GM12865 (cell line): ENCODE measurements at regions not wholly inside any gene's neighbourhood (a gene's known extent, or its start where the extent isn't known, plus 50 kb on each side); places are given as distances from the start of the nearest gene placed in this dataset.
A peak's percentile ranks its signal among the peaks of the same experiment; 100 is the strongest.

ENCODE experiments used
- DNase-seq: peaks from one replicate; pipeline ENCODE4 v3.0.0; 2010; ENCODE audit warnings: low read depth
- H3K4me3 ChIP-seq: 2 replicates; pipeline ENCODE4 v1.5.1; 2011; ENCODE audit warnings: mild to moderate bottlenecking, low read depth, low read length, control low read depth
- TF ChIP-seq, protein P1 (sequence below): IDR thresholded peaks from 2 replicates; pipeline ENCODE4 v1.5.1; 2011; ENCODE audit warnings: low read length, control low read depth, low read depth, inconsistent platforms; ENCODE audit not compliant: insufficient read depth; ENCODE audit errors: missing control alignments

DNA sequence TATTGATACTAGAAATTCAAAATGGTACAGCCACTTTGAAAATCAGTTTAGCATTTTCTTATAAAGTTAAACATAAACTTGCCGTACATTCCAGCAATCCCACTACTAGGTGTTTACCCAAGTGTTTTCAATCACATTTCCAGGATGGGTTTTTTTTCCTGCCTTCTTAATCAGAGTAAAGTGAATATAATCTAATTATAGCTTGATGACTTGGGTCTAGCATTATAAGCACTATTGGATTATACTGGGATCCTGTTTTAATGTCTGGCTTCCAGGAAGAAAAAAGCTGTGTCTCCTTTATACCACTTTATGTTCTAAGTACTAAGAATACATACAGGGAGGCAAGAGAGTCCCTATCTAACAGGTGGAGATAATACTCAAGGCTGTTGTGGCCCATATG is 103.3 kb upstream of the KLHL13 start:
- no peak for DNase-seq
- H3K4me3 ChIP-seq = no peak overlapping the region
- TF ChIP-seq, protein P1, sequence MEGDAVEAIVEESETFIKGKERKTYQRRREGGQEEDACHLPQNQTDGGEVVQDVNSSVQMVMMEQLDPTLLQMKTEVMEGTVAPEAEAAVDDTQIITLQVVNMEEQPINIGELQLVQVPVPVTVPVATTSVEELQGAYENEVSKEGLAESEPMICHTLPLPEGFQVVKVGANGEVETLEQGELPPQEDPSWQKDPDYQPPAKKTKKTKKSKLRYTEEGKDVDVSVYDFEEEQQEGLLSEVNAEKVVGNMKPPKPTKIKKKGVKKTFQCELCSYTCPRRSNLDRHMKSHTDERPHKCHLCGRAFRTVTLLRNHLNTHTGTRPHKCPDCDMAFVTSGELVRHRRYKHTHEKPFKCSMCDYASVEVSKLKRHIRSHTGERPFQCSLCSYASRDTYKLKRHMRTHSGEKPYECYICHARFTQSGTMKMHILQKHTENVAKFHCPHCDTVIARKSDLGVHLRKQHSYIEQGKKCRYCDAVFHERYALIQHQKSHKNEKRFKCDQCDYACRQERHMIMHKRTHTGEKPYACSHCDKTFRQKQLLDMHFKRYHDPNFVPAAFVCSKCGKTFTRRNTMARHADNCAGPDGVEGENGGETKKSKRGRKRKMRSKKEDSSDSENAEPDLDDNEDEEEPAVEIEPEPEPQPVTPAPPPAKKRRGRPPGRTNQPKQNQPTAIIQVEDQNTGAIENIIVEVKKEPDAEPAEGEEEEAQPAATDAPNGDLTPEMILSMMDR = no peak

DNA sequence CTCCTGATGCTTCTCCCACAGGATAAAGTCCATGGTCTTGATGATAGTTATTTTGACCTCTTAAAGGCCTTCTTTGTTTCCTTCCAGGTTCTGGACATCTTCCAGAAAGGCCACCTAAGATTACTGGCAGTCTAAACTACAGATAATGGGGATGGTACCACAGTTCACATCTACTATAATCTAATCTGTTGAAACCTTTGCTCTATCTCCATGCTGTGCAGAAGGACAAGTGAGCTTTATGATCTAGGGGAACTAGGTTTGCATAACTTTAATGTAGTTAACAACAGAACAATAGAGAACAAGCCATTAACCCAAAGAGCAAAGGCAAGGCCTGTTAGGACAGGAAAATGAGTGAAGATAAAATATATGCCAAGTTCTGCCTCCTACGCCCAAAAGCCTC is 103.9 kb upstream of the KLHL13 start:
- DNase-seq = no peak
- TF ChIP-seq, protein P1 = no peak
- H3K4me3 ChIP-seq = no peak overlapping the region

DNA sequence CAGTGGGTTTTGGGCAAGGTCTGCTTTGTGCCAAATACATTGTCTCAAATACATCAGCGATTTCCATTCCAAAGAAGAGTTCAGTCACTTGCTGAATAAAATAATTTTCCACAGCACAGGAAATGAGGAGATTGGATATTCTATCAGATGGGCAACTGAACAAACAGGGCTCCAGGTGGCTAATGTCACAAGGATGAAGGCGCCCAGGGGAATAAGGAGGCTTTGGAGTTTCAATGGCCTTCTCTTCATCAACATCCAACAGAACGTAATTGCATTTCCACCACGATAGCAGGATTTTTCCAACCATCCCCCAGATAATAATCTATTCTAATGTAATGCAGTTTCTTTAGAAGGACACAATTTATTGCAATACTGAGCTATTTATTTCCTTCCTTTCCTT is 104.7 kb upstream of the KLHL13 start:
- no peak for DNase-seq
- TF ChIP-seq, protein P1 = no peak
- no peak overlapping the region for H3K4me3 ChIP-seq

DNA sequence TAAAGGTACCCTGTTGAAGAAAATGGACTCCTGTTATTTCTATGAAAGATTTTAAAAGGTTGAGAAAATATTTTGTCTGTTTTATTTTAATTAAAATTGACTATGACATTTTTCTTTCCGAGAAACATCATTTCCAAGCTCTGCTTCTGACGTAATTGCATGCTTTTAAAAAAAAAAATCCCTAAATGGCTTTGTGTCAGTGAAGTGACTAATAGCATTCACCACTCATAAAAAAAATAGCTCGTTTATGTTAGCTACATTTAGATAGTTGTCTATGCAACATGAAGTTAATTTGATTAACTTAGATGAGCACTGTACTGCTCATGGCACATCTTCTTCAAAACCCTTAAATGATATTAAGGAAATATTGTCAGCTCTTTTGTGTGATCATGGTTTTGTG is 105.1 kb upstream of the KLHL13 start:
- TF ChIP-seq, protein P1 = no peak
- no peak for DNase-seq
- H3K4me3 ChIP-seq = no peak overlapping the region

DNA sequence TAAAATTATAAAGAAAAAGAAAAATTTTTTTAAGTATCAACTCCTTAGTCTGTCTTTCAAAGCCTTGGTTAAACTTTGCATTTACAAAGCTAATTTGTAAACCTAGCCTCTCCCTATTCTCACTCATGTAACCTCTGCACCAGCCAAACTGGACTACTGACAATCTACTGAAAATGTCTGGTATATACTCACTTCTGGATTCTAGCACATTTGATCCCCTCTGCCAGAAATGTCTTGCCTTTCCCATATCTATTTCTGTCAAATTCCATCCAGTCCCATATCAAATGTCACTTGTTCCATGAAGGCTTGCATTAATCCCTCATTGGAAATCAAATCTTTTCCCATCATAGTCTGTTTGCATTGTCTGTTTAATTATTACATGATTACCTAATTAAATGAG is 105.8 kb upstream of the KLHL13 start:
- TF ChIP-seq, protein P1 = no peak
- no peak overlapping the region for H3K4me3 ChIP-seq
- DNase-seq = no peak

DNA sequence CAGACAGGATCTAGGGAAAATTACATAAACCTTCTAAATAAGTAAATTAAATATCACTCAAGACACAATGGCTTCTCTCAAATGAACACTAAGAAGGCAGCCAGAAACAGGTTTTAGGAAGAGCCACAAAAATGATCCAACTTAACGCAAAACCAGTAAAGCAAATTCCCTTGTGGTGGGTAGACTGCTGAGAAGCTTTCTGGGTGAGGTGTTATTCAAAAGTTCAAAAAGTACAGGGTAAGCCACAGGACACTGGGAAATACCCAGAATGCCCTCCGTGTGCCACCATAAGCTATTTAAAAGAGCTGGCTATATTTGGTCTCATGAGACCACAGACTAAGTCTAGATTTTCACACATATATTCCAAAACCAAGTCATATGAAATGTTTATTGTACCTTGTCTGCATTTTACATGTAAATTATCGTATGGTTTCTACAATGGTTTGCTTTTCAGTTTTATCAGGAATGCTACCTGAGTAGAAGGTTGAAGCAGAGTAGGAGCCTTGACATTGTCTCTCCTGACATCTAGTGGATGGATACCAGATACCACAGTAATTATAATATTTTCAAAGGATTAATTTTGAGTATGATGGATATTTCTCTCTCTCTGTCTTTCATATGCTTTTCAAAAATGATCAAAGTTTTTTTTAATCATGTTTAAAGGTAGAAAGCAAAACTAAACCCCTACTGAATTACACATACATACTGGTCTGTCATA is 109.3 kb upstream of the KLHL13 start:
- peak; percentile 43 for DNase-seq
- no peak overlapping the region for H3K4me3 ChIP-seq
- TF ChIP-seq, protein P1 = peak; percentile 37

DNA sequence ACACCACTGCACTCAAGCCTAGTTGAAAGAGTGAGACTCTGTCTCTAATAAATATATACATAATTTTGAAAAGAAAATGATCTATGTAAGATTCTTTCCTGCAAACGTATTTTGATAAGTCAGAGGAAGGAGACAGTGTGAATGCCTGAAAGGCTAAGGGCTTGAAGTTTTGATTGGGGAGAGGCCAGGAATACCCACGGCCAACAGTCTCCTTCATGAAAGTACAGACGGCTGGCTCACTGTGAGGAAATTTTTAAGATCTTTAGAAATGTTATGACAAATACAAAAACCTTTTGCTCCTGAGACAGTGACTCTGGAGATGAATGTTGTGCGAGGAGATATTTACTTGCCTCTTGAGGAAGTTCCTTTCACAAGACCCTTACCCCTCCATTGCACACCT is 111.4 kb upstream of the KLHL13 start:
- H3K4me3 ChIP-seq = no peak overlapping the region
- no peak for DNase-seq
- TF ChIP-seq, protein P1 = no peak
